Stimulated activated CD8-positive, alpha-beta memory T cell treated with anti-CD3 and anti-CD28 coated beads, Interleukin-7, amount 100 ng/mL, for 4 hours (primary cell): ENCODE measurements at regions not wholly inside any gene's neighbourhood (a gene's known extent, or its start where the extent isn't known, plus 50 kb on each side); places are given as distances from the start of the nearest gene placed in this dataset.
"Not testable (repeated sequence)": the region's sequence is repeated elsewhere in the genome, so short reads cannot be mapped to it uniquely, and the experiment has no call there.

ENCODE experiments used
- DNase-seq, 2 donors: peaks; one replicate each; pipeline ENCODE4 v3.0.0-alpha.2; 2020; ENCODE audit warnings: low read depth in 2 of 2

DNA sequence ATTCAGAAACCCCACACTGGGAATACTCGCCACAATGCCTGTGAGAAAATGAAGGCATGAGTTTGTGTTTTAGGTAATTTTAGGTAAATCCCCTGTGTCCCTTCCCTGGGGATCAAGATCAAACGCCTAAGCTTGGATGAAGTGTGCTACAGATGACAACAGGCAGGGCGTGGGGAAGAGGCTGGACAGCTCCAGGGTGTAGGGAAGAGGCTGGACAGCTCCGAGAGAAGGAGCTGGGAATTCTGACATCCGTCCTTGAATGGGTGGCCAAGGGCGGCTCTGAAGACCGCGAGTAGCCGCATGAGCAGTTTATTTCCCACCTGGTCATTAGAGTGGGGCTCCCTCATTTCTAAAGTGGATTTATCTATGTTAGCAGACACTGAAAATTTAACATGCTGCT lies 109.7 kb downstream of the RAMP3 start:
- no peak for DNase-seq

DNA sequence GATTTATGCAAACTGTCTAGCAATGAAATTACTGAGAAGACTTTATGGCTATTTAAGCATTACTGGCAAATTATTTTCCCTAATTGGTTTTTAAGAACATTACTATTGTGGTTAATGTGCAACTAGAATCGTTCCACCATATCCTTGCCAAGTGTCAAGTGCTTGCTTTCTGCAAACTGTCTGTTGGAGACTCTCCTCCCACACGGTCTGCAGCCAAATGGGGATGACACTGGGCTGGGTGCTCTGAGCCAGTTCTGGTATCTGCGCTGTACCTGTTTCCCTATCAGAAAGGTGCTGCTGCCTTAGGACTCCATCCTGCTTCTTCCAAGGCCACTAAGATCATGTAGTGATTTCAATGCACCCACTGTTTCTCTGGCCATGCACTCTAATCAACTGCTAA lies 110.4 kb downstream of the RAMP3 start:
- DNase-seq = no peak

DNA sequence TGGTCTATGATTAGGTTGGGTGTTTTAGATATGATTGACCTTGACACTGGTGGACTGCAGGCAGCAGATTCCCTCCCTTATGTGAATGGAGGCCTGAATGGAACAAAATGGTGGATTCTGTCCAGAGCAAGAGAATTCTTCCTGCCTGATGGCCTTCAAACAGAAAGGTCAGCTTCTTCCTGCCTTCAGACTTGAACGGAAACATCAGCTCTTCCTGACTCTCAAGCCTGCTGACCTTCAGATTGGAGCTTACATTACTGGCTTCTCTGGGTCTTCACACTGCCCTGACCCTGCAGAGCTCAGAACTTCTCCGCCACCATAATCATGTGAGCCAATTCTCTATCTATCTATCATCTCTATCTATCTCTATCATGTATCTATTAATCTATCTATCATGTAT lies 111.6 kb downstream of the RAMP3 start:
- DNase-seq = no peak

DNA sequence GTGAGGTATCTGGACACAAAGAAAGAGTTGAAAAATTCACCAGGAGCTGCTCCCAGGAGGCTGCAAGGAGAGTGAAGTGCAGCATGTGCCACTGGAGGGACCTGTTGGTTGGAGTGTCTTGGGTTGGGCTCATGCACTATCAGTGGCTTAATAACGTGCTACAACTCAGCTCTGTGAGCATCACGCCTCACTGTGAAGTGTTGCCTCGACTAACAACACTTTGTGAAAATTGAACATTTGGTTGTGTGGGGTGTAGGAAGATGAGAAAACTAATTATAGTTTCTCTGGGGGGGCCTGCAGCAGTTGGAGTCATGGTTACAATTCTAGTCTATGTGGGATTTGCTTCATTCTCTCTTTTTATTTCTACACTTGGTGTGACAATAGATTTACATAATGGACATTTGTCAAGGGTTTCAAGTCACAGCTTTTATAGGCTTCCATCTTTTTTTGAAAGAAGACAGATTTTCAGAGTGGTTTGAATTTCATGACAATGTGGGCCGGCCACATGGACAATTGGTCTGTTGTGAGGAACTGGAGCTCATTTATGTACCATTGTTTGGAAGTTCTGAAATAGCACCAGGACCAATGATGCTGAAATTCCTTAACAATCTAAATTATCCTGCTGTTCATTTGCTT lies 121.3 kb downstream of the RAMP3 start:
- DNase-seq = no peak

DNA sequence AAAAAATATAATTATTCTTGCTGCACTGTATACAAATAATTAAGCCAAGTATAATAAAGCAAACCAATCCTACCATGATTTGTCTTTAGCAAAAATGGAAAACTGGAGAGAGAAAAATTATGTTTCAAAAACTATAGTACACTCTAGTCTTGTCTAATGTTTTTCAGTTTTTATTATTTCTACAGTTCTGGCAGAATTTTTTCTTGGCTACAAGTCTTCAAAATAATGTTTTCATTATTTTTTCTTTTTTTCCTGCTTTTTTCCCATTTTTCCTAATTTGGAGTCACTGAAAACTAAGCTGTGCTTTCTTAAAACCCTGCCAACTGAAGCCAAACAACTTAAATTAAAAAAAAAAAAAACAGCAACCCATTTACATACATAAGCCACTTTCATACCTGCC lies 132.0 kb downstream of the RAMP3 start:
- DNase-seq = not testable (repeated sequence)

DNA sequence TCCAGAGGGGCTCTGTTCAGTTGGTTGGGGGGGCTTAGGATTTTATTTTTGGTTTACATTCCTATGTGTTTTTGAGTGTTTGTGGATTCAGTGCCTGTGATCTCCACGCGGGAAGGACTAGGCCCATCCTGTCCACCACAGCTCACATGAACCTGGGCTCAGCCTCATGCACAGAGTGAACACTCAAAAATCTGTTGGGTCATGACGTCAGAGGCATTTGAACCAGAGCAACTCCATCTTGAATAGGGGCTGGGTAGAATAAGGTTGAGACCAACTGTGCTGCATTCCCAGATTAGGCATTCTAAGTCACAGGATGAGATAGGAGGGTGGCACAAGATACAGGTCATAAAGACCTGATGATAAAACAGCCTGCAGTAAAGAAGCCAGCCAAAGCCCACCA lies 133.3 kb downstream of the RAMP3 start:
- DNase-seq = no peak

DNA sequence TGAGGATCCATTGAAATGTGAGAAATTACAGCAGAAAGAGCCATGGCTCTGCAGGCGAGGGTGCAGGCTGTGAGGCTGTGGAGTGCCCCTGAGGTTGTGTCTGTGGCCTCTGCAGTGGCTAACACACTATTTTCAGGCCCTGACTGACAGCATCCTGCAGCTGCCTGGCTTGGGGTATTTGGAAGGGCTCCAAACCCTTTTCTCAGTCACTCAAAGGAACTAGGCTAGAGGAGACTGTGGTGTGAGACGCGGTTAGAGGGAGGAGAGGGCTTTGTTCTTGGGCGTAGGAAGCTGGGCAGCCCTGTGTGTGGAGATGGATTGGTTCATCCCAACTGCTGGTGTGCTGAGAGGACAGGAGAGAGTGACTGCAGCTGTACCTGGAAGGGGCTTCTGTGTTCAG lies 134.9 kb downstream of the RAMP3 start:
- no peak for DNase-seq

DNA sequence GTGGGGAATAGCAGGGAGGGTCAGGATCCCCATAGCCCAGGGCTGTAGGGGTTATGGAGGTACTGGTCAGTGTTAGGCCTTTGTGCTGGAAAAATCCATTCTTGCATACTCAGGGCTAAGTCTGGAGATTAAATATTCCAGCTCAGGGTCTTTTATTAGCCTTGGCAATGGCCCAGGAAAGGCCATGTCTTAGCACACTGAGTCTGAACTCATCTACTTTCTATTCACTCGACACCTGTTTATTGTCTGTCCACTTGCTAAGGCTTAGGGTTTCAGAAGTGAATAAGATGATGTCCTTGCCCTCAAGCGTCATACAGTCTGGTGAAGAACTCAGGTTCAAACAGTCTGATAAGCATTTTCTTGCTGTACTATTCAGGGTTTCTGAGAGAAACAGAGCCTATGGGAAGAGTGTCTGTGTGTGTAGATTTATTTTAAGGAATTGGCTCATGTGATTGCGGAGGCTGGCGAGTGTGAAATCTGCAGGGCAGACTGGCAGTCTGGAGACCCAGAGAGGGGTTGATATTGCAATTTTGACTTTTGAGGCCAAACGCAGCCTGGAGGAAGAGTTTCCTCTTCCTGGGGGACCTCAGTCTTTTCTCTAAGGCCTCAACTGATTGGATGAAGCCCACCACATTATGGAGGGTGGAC lies 135.8 kb downstream of the RAMP3 start:
- DNase-seq = no peak

DNA sequence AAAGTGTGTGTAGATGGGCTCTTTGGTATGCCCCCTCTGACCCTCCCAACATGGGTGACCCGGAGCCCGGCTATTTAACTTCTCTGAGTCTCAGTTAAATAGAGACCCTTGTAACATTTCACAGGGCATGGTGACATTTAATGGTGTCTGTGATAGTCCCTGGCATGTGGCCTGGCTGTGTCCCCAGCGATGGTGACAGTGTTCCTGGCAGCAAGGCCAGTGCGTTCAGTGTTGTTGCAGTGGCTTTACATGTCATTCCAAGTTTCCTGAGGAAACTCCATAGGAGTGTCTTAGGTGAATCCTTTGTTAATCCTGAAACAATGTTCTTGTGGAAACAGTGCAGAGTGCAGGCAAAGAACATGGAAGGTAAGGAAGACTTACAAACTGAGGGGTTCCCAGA lies 137.0 kb downstream of the RAMP3 start:
- no peak for DNase-seq

DNA sequence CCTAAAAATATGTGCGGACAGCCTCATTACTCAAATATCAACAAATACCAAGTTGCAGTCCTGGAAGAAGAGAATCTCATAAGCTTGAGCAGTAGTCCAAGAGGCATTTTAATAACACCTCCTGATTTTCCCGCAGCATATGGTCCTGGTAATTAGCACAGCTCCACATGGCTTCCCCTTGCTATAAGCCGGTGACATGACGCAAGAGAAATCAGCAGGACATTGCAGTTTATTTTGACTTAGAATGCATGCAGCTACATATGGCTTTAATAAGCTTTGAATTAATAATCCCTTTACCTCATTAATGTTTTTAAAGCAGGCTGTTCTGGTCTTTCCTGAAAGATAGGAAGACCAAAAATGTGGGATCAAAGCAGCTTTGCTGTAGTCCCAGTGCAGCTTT lies 137.6 kb downstream of the RAMP3 start:
- no peak for DNase-seq

DNA sequence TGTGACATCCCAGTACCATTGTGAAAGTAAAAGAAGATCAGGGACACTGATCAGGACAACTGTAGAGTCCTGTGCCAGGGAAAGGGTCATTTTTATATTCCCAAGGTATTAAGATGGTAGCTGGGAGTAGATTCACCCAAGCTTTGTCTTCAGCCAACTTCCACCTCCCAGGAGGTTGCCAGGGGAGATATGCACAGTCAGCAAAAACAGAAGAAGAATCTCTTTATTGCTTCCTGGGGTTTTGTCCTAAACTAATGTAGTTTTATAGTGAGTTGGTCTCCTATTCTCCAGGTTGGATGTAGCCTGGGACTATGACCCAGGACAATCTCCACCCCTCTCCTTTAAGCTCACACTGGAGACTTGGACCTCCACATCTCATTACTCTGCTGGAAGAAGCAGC lies 139.2 kb downstream of the RAMP3 start:
- no peak for DNase-seq

DNA sequence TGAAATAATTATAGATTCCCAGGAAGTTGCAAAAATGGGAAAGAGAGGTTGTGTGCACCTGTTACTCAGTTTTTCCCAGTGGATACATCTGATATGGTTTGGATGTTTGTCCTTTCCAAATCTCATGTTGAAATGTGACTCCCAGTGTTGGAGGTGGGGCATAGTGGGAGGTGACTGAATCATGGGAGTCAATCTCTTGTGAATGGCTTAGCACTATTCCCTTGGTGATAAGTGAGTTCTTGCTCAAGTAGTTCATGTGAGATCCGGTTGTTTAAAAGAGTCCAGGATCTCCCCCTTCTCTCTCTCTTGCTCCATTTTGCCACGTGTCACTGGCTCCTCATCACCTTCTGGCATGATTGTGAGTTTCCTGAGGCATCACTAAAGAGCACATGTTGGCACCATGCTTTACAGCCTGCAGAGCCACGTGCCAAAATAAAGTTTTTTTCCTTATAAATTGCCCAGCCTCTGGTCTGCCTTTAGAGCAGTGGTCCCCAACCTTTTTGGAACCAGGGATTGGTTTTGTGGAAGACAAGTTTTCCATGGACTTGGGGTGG lies 149.2 kb downstream of the RAMP3 start:
- no peak for DNase-seq

DNA sequence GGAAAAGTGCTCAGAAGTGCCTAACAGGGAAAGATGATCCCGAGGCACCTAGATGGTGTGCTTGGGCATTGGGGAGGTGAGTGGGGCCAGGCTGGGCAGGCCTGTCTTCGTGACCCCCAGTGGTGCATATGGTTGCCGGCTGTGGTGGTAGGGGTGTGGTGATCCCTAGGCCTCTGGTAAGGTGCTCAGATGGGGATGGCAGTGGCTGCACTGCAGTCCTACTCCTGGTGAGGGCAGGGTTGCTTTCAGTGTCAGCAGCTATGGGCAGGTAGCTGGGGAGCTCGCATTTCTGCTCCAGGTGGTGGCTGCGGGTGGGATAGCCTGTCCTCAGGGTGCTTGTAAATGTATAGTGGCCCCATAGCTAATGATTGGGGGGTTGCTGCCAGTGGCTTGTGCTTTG lies 154.0 kb downstream of the RAMP3 start:
- DNase-seq = no peak

DNA sequence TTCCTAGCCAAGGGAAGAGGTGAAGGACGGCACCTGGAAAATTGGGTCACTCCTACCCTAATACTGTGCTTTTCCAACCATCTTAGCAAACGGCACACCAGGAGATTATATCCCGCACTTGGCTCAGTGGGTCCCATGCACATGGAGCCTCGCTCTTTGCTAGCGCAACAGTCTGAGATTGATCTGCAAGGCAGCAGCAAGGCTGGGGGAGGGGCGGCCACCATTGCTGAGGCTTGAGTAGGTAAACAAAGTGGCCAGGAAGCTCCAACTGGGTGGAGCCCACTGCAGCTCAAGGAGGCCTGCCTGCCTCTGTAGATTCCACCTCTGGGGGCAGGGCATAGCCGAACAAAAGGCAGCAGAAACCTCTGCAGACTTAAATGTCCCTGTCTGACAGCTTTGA lies 157.9 kb downstream of the RAMP3 start:
- not testable (repeated sequence) for DNase-seq

DNA sequence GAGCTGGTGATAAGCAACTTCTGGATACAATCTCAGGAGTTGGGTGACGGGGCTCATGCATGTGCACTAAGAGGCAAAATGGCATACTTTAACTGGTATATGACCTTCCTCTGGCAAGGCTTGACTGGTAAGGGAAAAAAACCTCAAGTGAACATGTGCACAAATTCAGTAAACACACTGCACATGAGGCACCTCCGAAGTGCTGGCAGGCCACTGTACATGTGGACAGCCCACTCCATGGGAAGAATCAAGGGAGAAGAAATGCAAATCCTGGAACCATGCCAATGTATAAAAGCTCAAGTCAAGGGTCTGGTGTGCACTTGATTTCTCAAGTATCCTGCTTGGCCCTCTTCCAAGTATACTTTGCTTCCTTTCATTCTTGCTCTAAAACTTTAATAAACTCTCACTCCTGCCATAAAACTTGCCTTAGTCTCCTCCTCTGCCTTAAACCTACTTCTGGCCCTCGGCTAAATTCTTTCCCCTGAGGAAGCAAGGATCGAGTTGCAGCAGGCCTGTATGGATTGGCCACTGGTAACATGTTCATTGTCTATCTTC lies 167.2 kb downstream of the RAMP3 start:
- DNase-seq = no peak

DNA sequence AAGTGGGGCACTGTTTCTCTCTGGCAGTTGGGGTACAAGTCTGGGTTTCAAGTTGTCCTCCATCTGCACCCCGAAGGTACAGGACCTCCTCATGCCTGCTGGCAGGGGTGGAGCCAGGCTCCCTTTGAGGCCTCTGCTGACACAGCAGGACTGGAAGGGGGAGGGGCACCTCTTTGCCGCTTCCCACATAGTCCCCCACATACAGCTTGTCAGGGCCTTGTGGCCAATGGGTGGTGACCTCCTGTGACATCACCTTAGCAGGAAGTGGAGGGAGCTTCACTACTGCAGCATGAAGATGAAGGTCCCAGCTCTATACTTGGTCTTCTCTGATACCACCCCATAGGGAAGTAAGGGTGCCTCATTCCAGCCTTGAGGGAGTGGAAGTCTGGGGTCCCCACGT lies 167.8 kb downstream of the RAMP3 start:
- DNase-seq = no peak

DNA sequence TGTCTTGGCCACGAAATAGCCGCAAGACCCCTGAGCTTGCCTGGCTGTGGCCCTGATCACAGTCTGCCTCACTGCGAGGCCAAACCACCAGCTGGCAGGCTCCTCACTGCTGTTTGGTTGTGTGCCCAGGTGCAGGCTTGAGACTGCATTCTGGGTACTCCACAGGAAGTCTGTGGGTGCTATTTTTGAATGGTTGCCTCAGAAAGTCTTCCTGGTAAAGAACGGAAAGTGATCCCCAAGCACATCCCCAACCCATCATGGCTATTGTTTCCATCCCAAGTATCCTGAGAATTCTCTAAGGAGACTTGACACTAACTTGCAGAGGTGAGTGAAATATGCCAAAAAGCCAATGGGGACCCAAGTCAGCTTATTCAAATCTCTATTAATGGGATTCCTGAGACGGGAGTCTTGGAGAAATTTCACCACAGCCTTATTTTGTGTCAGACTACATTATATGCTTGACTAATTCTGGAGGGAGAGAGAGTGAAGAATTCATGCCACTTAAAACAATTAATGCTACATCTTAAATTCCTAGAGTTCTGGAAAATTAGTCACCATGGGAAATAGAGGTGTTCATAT lies 170.9 kb downstream of the RAMP3 start:
- no peak for DNase-seq

DNA sequence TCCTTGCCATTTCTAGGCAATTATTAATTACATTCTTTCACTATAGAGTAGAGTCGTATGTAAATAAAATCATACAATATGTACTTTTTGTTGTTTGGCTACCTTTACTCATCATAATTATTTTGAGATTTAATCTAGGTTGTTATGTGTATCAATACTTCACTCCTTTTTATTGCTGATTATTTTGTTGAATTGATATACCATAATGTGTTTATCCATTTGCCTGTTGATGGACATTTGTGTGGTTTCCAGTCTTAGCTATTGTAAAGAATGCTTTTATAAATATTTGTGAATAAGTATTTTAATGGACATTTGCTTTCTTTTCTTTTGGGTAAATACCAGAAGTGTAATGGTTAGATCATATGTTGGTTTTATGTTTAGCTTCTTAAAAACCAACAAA lies 174.0 kb downstream of the RAMP3 start:
- DNase-seq = no peak

DNA sequence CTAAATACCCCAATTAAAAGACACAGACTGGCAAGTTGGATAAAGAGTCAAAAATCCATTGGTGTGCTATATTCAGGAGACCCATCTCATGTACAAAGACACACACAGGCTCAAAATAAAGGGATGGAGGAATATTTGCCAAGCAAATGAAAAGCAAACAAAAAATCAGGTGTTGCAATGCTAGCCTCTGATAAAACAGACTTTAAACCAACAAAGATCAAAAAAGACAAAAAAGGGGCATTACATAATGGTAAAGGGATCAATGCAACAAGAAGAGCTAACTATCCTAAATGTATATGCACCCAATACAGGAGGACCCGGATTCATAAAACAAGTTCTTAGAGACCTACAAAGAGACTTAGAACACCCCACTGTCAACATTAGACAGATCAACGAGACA lies 177.4 kb downstream of the RAMP3 start:
- DNase-seq = not testable (repeated sequence)

DNA sequence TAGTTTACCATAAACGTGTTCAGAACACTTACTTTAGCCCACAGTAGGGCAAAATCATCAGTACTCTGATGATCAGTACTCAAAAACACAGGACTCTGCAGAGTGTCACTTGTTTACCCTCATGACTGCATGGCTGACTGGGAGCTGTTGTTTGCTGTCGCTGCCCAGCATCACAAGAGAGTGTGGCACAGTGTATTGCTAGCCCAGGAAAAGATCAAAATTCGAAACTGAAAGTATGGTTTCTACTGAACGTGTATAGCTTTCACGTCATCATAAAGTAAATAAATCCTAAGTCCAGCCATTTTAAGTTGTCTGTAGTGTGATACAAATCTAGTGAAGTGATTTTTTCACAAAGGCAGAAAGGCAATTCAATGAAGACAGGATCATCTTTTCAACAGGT lies 184.6 kb downstream of the RAMP3 start:
- DNase-seq = no peak

DNA sequence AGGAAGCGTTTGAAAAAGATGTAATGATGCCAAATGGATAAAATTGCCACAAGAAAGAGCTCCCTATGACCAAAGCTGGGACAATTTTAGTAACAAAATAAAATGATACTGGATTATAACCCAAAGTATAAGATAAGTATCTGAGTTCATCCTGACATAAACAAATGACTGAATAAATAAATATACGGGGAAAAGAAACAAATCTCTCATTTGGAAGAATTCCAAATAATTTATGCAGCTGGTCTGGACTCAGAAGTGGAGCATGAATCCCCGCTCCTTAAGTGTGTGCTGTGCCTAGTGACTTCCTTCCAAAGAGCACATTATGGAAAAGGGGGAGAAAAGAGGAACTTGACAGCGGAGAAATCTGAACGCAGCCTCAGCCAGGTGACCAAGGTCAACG lies 186.2 kb downstream of the RAMP3 start:
- no peak for DNase-seq

DNA sequence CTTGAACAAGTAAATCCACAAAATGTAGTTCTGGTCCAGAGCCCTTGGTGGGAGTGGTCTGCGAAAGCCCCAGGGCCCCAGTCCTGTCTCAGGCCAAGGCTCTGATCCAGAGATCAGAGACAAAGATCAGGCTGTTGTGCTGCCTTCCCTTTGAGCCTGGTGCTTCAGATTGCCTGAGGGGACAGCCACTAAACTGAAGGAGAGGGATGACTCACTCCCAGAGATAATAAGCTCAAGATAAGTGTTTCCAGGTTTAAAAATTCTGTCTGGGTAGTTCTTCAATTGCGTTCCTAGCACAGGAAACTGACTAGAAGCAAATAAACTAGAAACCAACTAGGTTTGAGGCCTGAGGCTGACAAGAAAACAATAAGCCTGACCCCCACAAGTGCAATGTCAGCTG lies 190.2 kb downstream of the RAMP3 start:
- no peak for DNase-seq

DNA sequence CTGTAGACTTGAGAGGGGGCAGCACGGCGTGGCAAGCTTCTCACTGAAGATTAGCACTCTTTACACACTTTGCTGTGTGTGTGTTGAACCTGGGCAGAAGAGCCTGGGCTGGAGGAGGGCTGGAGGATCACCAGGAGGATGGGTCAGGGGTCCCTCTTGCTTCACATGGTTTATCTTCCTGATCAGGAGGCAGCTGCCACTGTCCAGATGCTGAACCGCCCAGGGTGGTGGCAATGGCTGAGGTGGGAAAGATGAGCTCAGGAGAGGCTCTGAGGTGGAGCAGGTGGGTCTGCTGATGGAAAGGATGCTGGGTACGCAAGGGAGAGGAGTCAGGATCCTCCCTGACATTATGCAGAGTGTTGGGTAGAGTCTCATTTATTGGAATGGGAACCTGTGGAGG lies 191.5 kb downstream of the RAMP3 start:
- no peak for DNase-seq
